Effector memory CD4-positive, alpha-beta T cell (primary cell): ENCODE measurements at regions not wholly inside any gene's neighbourhood (a gene's known extent, or its start where the extent isn't known, plus 50 kb on each side); places are given as distances from the start of the nearest gene placed in this dataset.

ENCODE experiments used
- DNase-seq, 3 donors: peaks; one replicate each; pipeline ENCODE4 v3.0.0-alpha.2; 2020
- H3K27ac ChIP-seq: 2 replicates; pipeline ENCODE4 v1.7.0; 2013; ENCODE audit warnings: mild to moderate bottlenecking, low read length, moderate library complexity; ENCODE audit not compliant: insufficient read depth, poor library complexity, severe bottlenecking
- H3K27me3 ChIP-seq: replicated peaks from 2 replicates; pipeline ENCODE4 v1.7.0; 2013; ENCODE audit warnings: mild to moderate bottlenecking, low read length; ENCODE audit not compliant: insufficient read depth, control insufficient read depth, poor library complexity, severe bottlenecking
- H3K36me3 ChIP-seq: 2 replicates; pipeline ENCODE4 v1.7.0; 2013; ENCODE audit warnings: mild to moderate bottlenecking, low read length, moderate library complexity; ENCODE audit not compliant: control insufficient read depth, insufficient read depth
- H3K4me1 ChIP-seq: 2 replicates; pipeline ENCODE4 v1.7.0; 2013; ENCODE audit warnings: low read length, mild to moderate bottlenecking; ENCODE audit not compliant: control insufficient read depth, insufficient read depth, poor library complexity, severe bottlenecking
- H3K4me3 ChIP-seq: 2 replicates; pipeline ENCODE4 v1.7.0; 2013; ENCODE audit warnings: low read length, low read depth, mild to moderate bottlenecking; ENCODE audit not compliant: insufficient read depth, poor library complexity, severe bottlenecking
- H3K9me3 ChIP-seq: 2 replicates; pipeline ENCODE4 v1.7.0; 2013; ENCODE audit warnings: mild to moderate bottlenecking, low read length, moderate library complexity; ENCODE audit not compliant: control insufficient read depth

- Histone ChIP-seq H3K36me3 (no peaks in the 10 kb centered on the region), H3K27me3 (no peaks in the 10 kb centered on the region), H3K9me3 (no peaks in the 10 kb centered on the region), H3K4me3 (no peak overlapping the region), H3K27ac (no peak overlapping the region), H3K4me1 (no peaks in the 10 kb centered on the region)
- no peak for DNase-seq
Measured at GRCh38 chr16:85476389-85476788, 136.7 kb upstream of the GSE1 start.

- H3K36me3 ChIP-seq: no peaks in the 10 kb centered on the region
- no peak overlapping the region for H3K27ac ChIP-seq
- H3K4me1 ChIP-seq: no peaks in the 10 kb centered on the region
- no peak overlapping the region for H3K4me3 ChIP-seq
- no peak for DNase-seq
- no peaks in the 10 kb centered on the region for H3K9me3 ChIP-seq
- H3K27me3 ChIP-seq: no peaks in the 10 kb centered on the region
Measured at GRCh38 chr16:85477801-85478363, 135.2 kb upstream of the GSE1 start.

GRCh38 chr16:85479972-85480726 lies 133.0 kb upstream of the GSE1 start:
- H3K36me3 ChIP-seq: no peaks in the 10 kb centered on the region
- no peak overlapping the region for H3K4me3 ChIP-seq
- no peak overlapping the region for H3K27ac ChIP-seq
- H3K27me3 ChIP-seq: no peaks in the 10 kb centered on the region
- DNase-seq: no peak
- no peaks in the 10 kb centered on the region for H3K9me3 ChIP-seq
- H3K4me1 ChIP-seq: no peaks in the 10 kb centered on the region

- Histone ChIP-seq H3K27ac (no peak overlapping the region), H3K4me1 (no peaks in the 10 kb centered on the region), H3K4me3 (no peak overlapping the region), H3K36me3 (no peaks in the 10 kb centered on the region), H3K9me3 (no peaks in the 10 kb centered on the region), H3K27me3 (no peaks in the 10 kb centered on the region)
- DNase-seq: no peak
Measured at GRCh38 chr16:85480727-85481101, 132.4 kb upstream of the GSE1 start.

- DNase-seq: no peak
- Histone ChIP-seq H3K4me1 (no peaks in the 10 kb centered on the region), H3K27me3 (no peaks in the 10 kb centered on the region), H3K4me3 (no peak overlapping the region), H3K27ac (no peak overlapping the region), H3K9me3 (no peaks in the 10 kb centered on the region), H3K36me3 (no peaks in the 10 kb centered on the region)
Measured at GRCh38 chr16:85481206-85481605, 131.9 kb upstream of the GSE1 start.

GRCh38 chr16:85481738-85482137 lies 131.4 kb upstream of the GSE1 start:
- Histone ChIP-seq H3K27me3 (no peaks in the 10 kb centered on the region), H3K36me3 (no peaks in the 10 kb centered on the region)
- DNase-seq: no peak

GRCh38 chr16:85483424-85483823 lies 129.7 kb upstream of the GSE1 start:
- no peak overlapping the region for H3K27ac ChIP-seq
- H3K4me1 ChIP-seq: no peaks in the 10 kb centered on the region
- no peak overlapping the region for H3K4me3 ChIP-seq
- no peak for DNase-seq
- H3K27me3 ChIP-seq: no peaks in the 10 kb centered on the region
- H3K36me3 ChIP-seq: no peaks in the 10 kb centered on the region
- no peaks in the 10 kb centered on the region for H3K9me3 ChIP-seq

More at GRCh38 chr16:85481738-85482137, 131.4 kb upstream of the GSE1 start:
- Histone ChIP-seq H3K4me3 (no peak overlapping the region), H3K4me1 (no peaks in the 10 kb centered on the region), H3K9me3 (no peaks in the 10 kb centered on the region), H3K27ac (no peak overlapping the region)

- Histone ChIP-seq H3K27ac (no peak overlapping the region), H3K9me3 (no peaks in the 10 kb centered on the region), H3K4me1 (no peaks in the 10 kb centered on the region), H3K27me3 (no peaks in the 10 kb centered on the region), H3K4me3 (no peak overlapping the region), H3K36me3 (no peaks in the 10 kb centered on the region)
- no peak for DNase-seq
Measured at GRCh38 chr16:85484347-85485300, 128.5 kb upstream of the GSE1 start.

GRCh38 chr16:85485379-85485778 lies 127.7 kb upstream of the GSE1 start:
- DNase-seq: no peak
- no peak overlapping the region for H3K27ac ChIP-seq
- no peak overlapping the region for H3K4me3 ChIP-seq
- no peaks in the 10 kb centered on the region for H3K36me3 ChIP-seq
- H3K27me3 ChIP-seq: no peaks in the 10 kb centered on the region
- H3K4me1 ChIP-seq: no peaks in the 10 kb centered on the region
- no peaks in the 10 kb centered on the region for H3K9me3 ChIP-seq
